Astrocyte (in vitro differentiated cells and primary cell): ENCODE measurements at regions not wholly inside any gene's neighbourhood (a gene's known extent, or its start where the extent isn't known, plus 50 kb on each side); places are given as distances from the start of the nearest gene placed in this dataset.

ENCODE experiments used
- CTCF ChIP-seq: IDR thresholded peaks from 2 replicates; pipeline ENCODE4 v1.5.1; 2011; ENCODE audit warnings: low read depth, mild to moderate bottlenecking, inconsistent platforms, low read length, moderate library complexity; ENCODE audit not compliant: insufficient read depth
- EZH2 ChIP-seq: IDR thresholded peaks from 2 replicates; pipeline ENCODE4 v1.6.1; 2012; ENCODE audit warnings: mild to moderate bottlenecking, low read length, inconsistent platforms; ENCODE audit not compliant: insufficient read depth

GRCh38 chr5:162603443-162604070, 536.0 kb downstream of the GABRG2 start:
- TF ChIP-seq CTCF (no peak), EZH2 (no peak)
